Endothelial cell of umbilical vein (primary cell): ENCODE measurements at regions not wholly inside any gene's neighbourhood (a gene's known extent, or its start where the extent isn't known, plus 50 kb on each side); places are given as distances from the start of the nearest gene placed in this dataset.

Experiments
- CTCF ChIP-seq, 2 donors: IDR thresholded peaks; 1 replicate in 1 of 2; 2 replicates in 1 of 2; pipeline ENCODE4 v1.5.1; 2011; ENCODE audit warnings: low read length in 2 of 2, mild to moderate bottlenecking in 2 of 2, moderate library complexity in 2 of 2, control low read depth in 1 of 2, inconsistent platforms in 1 of 2, low read depth in 1 of 2; ENCODE audit not compliant: insufficient read depth in 1 of 2; ENCODE audit errors: extremely low read depth in 1 of 2
- EZH2 ChIP-seq: IDR thresholded peaks from 2 replicates; pipeline ENCODE4 v1.6.1; 2012; ENCODE audit warnings: borderline replicate concordance, low read depth, mild to moderate bottlenecking, moderate library complexity, low read length, inconsistent platforms; ENCODE audit not compliant: severe bottlenecking
- POLR2A ChIP-seq: IDR thresholded peaks from 2 replicates; pipeline ENCODE4 v1.6.1; 2012; ENCODE audit warnings: low read depth, mild to moderate bottlenecking, control low read depth, low read length
- POLR2AphosphoS5 ChIP-seq: IDR thresholded peaks from 2 replicates; pipeline ENCODE4 v1.6.1; 2012; ENCODE audit warnings: low read depth, mild to moderate bottlenecking, control low read depth, low read length, moderate library complexity; ENCODE audit not compliant: insufficient read depth

- TF ChIP-seq POLR2AphosphoS5 (no peak), POLR2A (no peak), EZH2 (no peak), CTCF (IDR thresholded peaks at IDR 0.05; ENCODE audit: extremely low read depth in 1 of 2, insufficient read depth in 1 of 2, low read depth in 1 of 2, low read length in 2 of 2) (no peak)
Observed at GRCh38 chr13:84088996-84089395, 206.7 kb upstream of the SLITRK1 start.
